ENCODE measurements at regions not wholly inside any gene's neighbourhood (a gene's known extent, or its start where the extent isn't known, plus 50 kb on each side); places are given as distances from the start of the nearest gene placed in this dataset.

DNA sequence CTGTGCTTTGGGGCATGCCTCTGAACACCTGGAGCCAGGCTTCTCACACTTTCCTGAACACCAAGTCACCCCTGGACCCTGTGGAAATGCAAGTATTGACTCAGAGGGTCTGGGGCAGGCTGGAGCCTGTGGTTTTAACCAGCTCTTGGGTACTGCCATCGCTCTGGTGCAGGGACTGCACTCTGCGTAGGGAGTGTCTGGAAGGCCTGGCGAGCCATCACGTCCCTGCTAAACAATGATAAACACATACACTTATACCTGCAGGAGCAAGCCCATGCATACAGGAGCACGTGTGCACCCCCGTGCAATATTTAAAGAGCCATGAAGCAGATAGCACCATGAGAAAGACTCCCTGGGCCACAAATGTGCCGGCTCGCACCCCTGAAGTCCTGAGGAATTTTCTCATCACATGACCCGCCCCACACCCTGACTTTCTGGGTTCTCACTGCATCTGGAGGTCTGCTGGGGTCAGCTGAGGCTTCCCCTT lies 267.7 kb downstream of the GADD45G start:
- H3K27me3 ChIP-seq (ENCODE audit: control insufficient read depth in 2 of 2, insufficient read depth in 2 of 2, low read length in 2 of 2), result no peaks in the 10 kb centered on the region
- H3K27ac ChIP-seq (ENCODE audit: low read depth in 2 of 2, low read length in 2 of 2), result no peak overlapping the region
- H3K4me1 ChIP-seq (ENCODE audit: control insufficient read depth in 2 of 2, insufficient read depth in 2 of 2, low read length in 2 of 2), result peaks cover 3 to 12% of the 10 kb centered on the region in 2 donors
- no peak overlapping the region for H3K9ac ChIP-seq (ENCODE audit: low read depth in 1 of 2, low read length in 2 of 2)
- no peaks in the 10 kb centered on the region for H3K36me3 ChIP-seq (ENCODE audit: control insufficient read depth in 2 of 2, insufficient read depth in 2 of 2, low read length in 2 of 2)
- no peak overlapping the region for H3K4me3 ChIP-seq (ENCODE audit: low read length in 2 of 2)
- H3K9me3 ChIP-seq (ENCODE audit: control insufficient read depth in 2 of 2, low read length in 2 of 2), result no peaks in the 10 kb centered on the region

DNA sequence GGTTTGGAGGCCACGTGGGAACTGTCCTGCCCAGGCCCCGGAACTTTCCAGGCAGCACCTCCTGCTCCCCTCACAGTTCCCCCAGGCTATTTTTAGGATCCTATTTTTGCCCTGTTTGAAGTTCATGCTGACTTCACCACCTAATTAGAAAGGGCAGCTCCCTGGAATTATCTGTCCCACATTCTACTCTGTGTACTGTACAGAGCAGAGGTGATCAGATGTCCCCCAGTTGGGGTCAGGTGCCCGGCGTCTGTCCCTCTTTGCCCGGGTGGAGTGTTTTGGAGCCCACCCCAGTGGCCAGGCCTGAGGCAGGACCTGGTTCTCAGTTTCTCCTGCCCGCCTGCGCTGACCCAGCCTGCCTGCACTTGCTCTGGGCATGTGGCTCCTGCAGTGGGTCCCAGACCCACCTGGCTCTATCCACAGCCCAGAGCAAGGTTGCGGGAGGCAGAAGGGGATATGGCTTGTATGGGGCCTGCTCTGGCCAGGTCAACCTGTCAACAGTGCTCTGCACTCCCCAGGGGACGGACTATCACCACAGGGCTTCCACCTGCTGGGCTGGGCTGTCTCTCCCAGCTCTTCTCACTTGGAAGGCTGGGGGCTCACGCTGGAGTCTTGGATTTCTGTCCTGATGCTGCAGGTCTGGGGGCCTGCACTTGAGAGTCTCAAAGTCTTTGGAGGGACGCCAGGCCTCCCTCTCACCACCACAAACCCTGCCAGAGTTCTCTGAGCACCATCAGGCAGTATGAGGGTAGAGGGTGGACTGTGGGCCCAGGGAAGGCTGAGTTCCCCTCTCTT lies 268.3 kb downstream of the GADD45G start:
- no peaks in the 10 kb centered on the region for H3K36me3 ChIP-seq (ENCODE audit: control insufficient read depth in 2 of 2, insufficient read depth in 2 of 2, low read length in 2 of 2)
- no peak overlapping the region for H3K4me3 ChIP-seq (ENCODE audit: low read length in 2 of 2)
- peaks cover 3 to 12% of the 10 kb centered on the region in 2 donors for H3K4me1 ChIP-seq (ENCODE audit: control insufficient read depth in 2 of 2, insufficient read depth in 2 of 2, low read length in 2 of 2)
- H3K27me3 ChIP-seq (ENCODE audit: control insufficient read depth in 2 of 2, insufficient read depth in 2 of 2, low read length in 2 of 2), result no peaks in the 10 kb centered on the region
- no peak overlapping the region for H3K9ac ChIP-seq (ENCODE audit: low read depth in 1 of 2, low read length in 2 of 2)
- no peak overlapping the region for H3K27ac ChIP-seq (ENCODE audit: low read depth in 2 of 2, low read length in 2 of 2)
- no peaks in the 10 kb centered on the region for H3K9me3 ChIP-seq (ENCODE audit: control insufficient read depth in 2 of 2, low read length in 2 of 2)

DNA sequence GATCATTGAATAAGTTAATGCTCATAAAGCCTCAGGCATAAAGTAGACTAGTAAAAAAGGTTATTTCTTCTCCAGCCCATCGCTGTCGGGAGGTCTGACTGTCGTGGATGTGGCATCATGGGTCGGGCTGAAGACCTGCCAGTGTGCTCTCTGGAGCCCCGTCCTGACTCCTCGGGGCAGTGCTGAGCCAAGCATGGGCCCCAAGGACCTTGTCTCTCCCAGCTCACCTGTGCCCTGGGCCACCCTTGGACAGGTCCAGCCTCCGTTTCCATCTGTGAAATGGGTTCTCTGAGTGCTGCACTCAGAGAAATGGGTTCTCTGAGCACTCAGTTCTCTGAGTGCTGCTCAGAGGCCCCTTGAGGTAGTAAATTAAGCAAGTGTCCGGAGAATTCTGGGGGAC lies 269.0 kb downstream of the GADD45G start:
- no peak overlapping the region for H3K27ac ChIP-seq (ENCODE audit: low read depth in 2 of 2, low read length in 2 of 2)
- H3K4me1 ChIP-seq (ENCODE audit: control insufficient read depth in 2 of 2, insufficient read depth in 2 of 2, low read length in 2 of 2), result peaks cover 3 to 12% of the 10 kb centered on the region in 2 donors
- no peak overlapping the region for H3K9ac ChIP-seq (ENCODE audit: low read depth in 1 of 2, low read length in 2 of 2)
- no peaks in the 10 kb centered on the region for H3K27me3 ChIP-seq (ENCODE audit: control insufficient read depth in 2 of 2, insufficient read depth in 2 of 2, low read length in 2 of 2)
- no peaks in the 10 kb centered on the region for H3K36me3 ChIP-seq (ENCODE audit: control insufficient read depth in 2 of 2, insufficient read depth in 2 of 2, low read length in 2 of 2)
- no peak overlapping the region for H3K4me3 ChIP-seq (ENCODE audit: low read length in 2 of 2)
- no peaks in the 10 kb centered on the region for H3K9me3 ChIP-seq (ENCODE audit: control insufficient read depth in 2 of 2, low read length in 2 of 2)

- Histone ChIP-seq H3K9me3 (ENCODE audit: control insufficient read depth in 2 of 2, low read length in 2 of 2) (no peaks in the 10 kb centered on the region), H3K9ac (ENCODE audit: low read depth in 1 of 2, low read length in 2 of 2) (no peak overlapping the region), H3K27ac (ENCODE audit: low read depth in 2 of 2, low read length in 2 of 2) (peak overlapping the region; percentile 62 to 66), H3K4me3 (ENCODE audit: low read length in 2 of 2) (no peak overlapping the region), H3K27me3 (ENCODE audit: control insufficient read depth in 2 of 2, insufficient read depth in 2 of 2, low read length in 2 of 2) (no peaks in the 10 kb centered on the region), H3K4me1 (ENCODE audit: control insufficient read depth in 2 of 2, insufficient read depth in 2 of 2, low read length in 2 of 2) (peaks cover 3 to 12% of the 10 kb centered on the region in 2 donors), H3K36me3 (ENCODE audit: control insufficient read depth in 2 of 2, insufficient read depth in 2 of 2, low read length in 2 of 2) (no peaks in the 10 kb centered on the region)
These were observed 269.8 kb downstream of the GADD45G start for GRCh38 chr9:89874351-89875321.

GRCh38 chr9:89877051-89878002 lies 272.5 kb downstream of the GADD45G start:
- H3K27ac ChIP-seq (ENCODE audit: low read depth in 2 of 2, low read length in 2 of 2), result no peak overlapping the region
- H3K4me1 ChIP-seq (ENCODE audit: control insufficient read depth in 2 of 2, insufficient read depth in 2 of 2, low read length in 2 of 2), result peaks cover 3 to 12% of the 10 kb centered on the region in 2 donors
- no peak overlapping the region for H3K9ac ChIP-seq (ENCODE audit: low read depth in 1 of 2, low read length in 2 of 2)
- H3K4me3 ChIP-seq (ENCODE audit: low read length in 2 of 2), result no peak overlapping the region
- no peaks in the 10 kb centered on the region for H3K27me3 ChIP-seq (ENCODE audit: control insufficient read depth in 2 of 2, insufficient read depth in 2 of 2, low read length in 2 of 2)
- no peaks in the 10 kb centered on the region for H3K9me3 ChIP-seq (ENCODE audit: control insufficient read depth in 2 of 2, low read length in 2 of 2)
- no peaks in the 10 kb centered on the region for H3K36me3 ChIP-seq (ENCODE audit: control insufficient read depth in 2 of 2, insufficient read depth in 2 of 2, low read length in 2 of 2)

GRCh38 chr9:89878003-89878411 lies 273.2 kb downstream of the GADD45G start:
- Histone ChIP-seq H3K4me1 (ENCODE audit: control insufficient read depth in 2 of 2, insufficient read depth in 2 of 2, low read length in 2 of 2) (peaks cover 3 to 11% of the 10 kb centered on the region in 2 donors), H3K27ac (ENCODE audit: low read depth in 2 of 2, low read length in 2 of 2) (no peak overlapping the region), H3K4me3 (ENCODE audit: low read length in 2 of 2) (no peak overlapping the region), H3K9me3 (ENCODE audit: control insufficient read depth in 2 of 2, low read length in 2 of 2) (no peaks in the 10 kb centered on the region), H3K36me3 (ENCODE audit: control insufficient read depth in 2 of 2, insufficient read depth in 2 of 2, low read length in 2 of 2) (no peaks in the 10 kb centered on the region), H3K27me3 (ENCODE audit: control insufficient read depth in 2 of 2, insufficient read depth in 2 of 2, low read length in 2 of 2) (no peaks in the 10 kb centered on the region), H3K9ac (ENCODE audit: low read depth in 1 of 2, low read length in 2 of 2) (no peak overlapping the region)

DNA sequence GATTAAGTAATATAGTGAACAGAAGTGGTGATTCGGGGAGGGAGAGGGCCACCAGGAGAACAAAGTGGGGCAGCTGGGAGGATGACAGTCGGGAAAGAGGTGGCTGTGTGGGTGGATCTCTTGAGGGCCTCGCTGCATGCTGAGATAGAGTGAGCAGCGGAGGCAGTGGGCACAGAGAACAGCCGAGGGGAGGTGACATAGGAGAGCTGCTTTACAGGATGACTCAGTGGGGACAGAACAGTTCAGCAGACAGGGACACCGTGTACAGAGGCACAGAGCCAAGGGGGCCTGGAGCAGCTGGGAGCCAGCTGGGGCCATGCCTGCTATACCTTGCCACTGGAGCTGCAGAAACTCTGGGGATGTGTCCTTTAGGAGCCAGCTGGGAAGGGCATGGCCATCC lies 273.9 kb downstream of the GADD45G start:
- H3K27ac ChIP-seq (ENCODE audit: low read depth in 2 of 2, low read length in 2 of 2), result peak overlapping the region; percentile 33 to 56
- H3K4me3 ChIP-seq (ENCODE audit: low read length in 2 of 2), result no peak overlapping the region
- H3K9me3 ChIP-seq (ENCODE audit: control insufficient read depth in 2 of 2, low read length in 2 of 2), result no peaks in the 10 kb centered on the region
- no peaks in the 10 kb centered on the region for H3K36me3 ChIP-seq (ENCODE audit: control insufficient read depth in 2 of 2, insufficient read depth in 2 of 2, low read length in 2 of 2)
- H3K9ac ChIP-seq (ENCODE audit: low read depth in 1 of 2, low read length in 2 of 2), result no peak overlapping the region
- peaks cover 3 to 8% of the 10 kb centered on the region in 2 donors for H3K4me1 ChIP-seq (ENCODE audit: control insufficient read depth in 2 of 2, insufficient read depth in 2 of 2, low read length in 2 of 2)
- H3K27me3 ChIP-seq (ENCODE audit: control insufficient read depth in 2 of 2, insufficient read depth in 2 of 2, low read length in 2 of 2), result no peaks in the 10 kb centered on the region

- Histone ChIP-seq H3K27ac (ENCODE audit: low read depth in 2 of 2, low read length in 2 of 2) (peak overlapping the region; percentile 33 to 56), H3K36me3 (ENCODE audit: control insufficient read depth in 2 of 2, insufficient read depth in 2 of 2, low read length in 2 of 2) (no peaks in the 10 kb centered on the region), H3K27me3 (ENCODE audit: control insufficient read depth in 2 of 2, insufficient read depth in 2 of 2, low read length in 2 of 2) (no peaks in the 10 kb centered on the region), H3K4me3 (ENCODE audit: low read length in 2 of 2) (no peak overlapping the region), H3K9ac (ENCODE audit: low read depth in 1 of 2, low read length in 2 of 2) (no peak overlapping the region), H3K4me1 (ENCODE audit: control insufficient read depth in 2 of 2, insufficient read depth in 2 of 2, low read length in 2 of 2) (peaks cover 3 to 6% of the 10 kb centered on the region in 2 donors), H3K9me3 (ENCODE audit: control insufficient read depth in 2 of 2, low read length in 2 of 2) (no peaks in the 10 kb centered on the region)
These were observed 274.5 kb downstream of the GADD45G start for GRCh38 chr9:89879276-89879675.

DNA sequence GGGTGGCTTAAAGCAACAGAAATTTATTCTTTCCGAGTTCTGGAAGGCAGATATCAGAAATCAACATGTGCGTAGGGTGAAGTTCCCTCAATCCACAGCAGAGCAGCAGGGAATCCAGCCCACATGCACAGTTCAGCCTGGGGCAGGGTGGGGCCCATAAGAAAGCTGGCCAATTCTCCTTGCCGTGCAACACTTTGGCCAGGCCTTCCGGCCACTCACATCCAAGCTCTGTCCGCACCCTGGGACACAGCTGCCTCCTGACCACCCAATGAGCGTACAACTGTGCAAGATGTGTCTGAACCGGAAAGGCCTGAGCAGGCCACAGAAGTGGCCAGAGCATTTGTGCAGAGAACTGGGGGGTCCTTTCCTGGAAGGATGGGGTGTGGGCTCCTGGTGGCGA lies 274.9 kb downstream of the GADD45G start:
- Histone ChIP-seq H3K36me3 (ENCODE audit: control insufficient read depth in 2 of 2, insufficient read depth in 2 of 2, low read length in 2 of 2) (no peaks in the 10 kb centered on the region), H3K27ac (ENCODE audit: low read depth in 2 of 2, low read length in 2 of 2) (peak overlapping the region; percentile 53 to 56), H3K27me3 (ENCODE audit: control insufficient read depth in 2 of 2, insufficient read depth in 2 of 2, low read length in 2 of 2) (no peaks in the 10 kb centered on the region), H3K9ac (ENCODE audit: low read depth in 1 of 2, low read length in 2 of 2) (no peak overlapping the region), H3K9me3 (ENCODE audit: control insufficient read depth in 2 of 2, low read length in 2 of 2) (no peaks in the 10 kb centered on the region), H3K4me1 (ENCODE audit: control insufficient read depth in 2 of 2, insufficient read depth in 2 of 2, low read length in 2 of 2) (peaks cover 3 to 4% of the 10 kb centered on the region in 2 donors), H3K4me3 (ENCODE audit: low read length in 2 of 2) (no peak overlapping the region)

All from mucosa of rectum (tissue), 2 donors.